B cell (primary cell): ENCODE measurements at regions not wholly inside any gene's neighbourhood (a gene's known extent, or its start where the extent isn't known, plus 50 kb on each side); places are given as distances from the start of the nearest gene placed in this dataset.
"Not testable (repeated sequence)": the region's sequence is repeated elsewhere in the genome, so short reads cannot be mapped to it uniquely, and the experiment has no call there.

Experiments used
- CTCF ChIP-seq: fragments of 200-600 bp; IDR thresholded peaks from one replicate; pipeline ENCODE4 v1.8.0; 2022; ENCODE audit warnings: antibody characterized with exemption, mild to moderate bottlenecking
- EZH2 ChIP-seq: IDR thresholded peaks from 2 replicates; pipeline ENCODE4 v1.6.1; 2012; ENCODE audit warnings: borderline replicate concordance, low read depth, mild to moderate bottlenecking, moderate library complexity, low read length; ENCODE audit not compliant: insufficient read depth, poor library complexity, severe bottlenecking

GRCh38 chr16:29220647-29221191, 185.8 kb downstream of the NPIPB11 start:
- TF ChIP-seq CTCF, EZH2: not testable (repeated sequence)
